WTC11 (cell line): ENCODE measurements at regions not wholly inside any gene's neighbourhood (a gene's known extent, or its start where the extent isn't known, plus 50 kb on each side); places are given as distances from the start of the nearest gene placed in this dataset.

Source experiments
- ATF1 ChIP-seq: sonication (generic); formaldehyde crosslinking; IDR thresholded peaks from 2 replicates; pipeline ENCODE4 v1.8.1; 2023; ENCODE audit warnings: mild to moderate bottlenecking, moderate library complexity, missing genetic modification reagents
- ELF4 ChIP-seq: sonication (generic); formaldehyde crosslinking; IDR thresholded peaks from 2 replicates; pipeline ENCODE4 v1.8.1; 2022; ENCODE audit warnings: low read depth, mild to moderate bottlenecking, moderate library complexity, missing genetic modification reagents
- KAT7 ChIP-seq: sonication (generic); formaldehyde crosslinking; IDR thresholded peaks from 2 replicates; pipeline ENCODE4 v1.8.1; 2023; ENCODE audit warnings: missing genetic modification reagents, mild to moderate bottlenecking, borderline replicate concordance
- TF ChIP-seq, protein P1 (sequence below): fragments of 200-600 bp; IDR thresholded peaks from 2 replicates; pipeline ENCODE4 v1.8.0; 2022; ENCODE audit warnings: antibody characterized with exemption
- TF ChIP-seq, protein P2 (sequence below): sonication (generic); formaldehyde crosslinking; IDR thresholded peaks from 2 replicates; pipeline ENCODE4 v1.8.0; 2022; ENCODE audit warnings: mild to moderate bottlenecking, missing genetic modification reagents
- TF ChIP-seq, protein P3 (sequence below): sonication (generic); formaldehyde crosslinking; conservative IDR thresholded peaks from 2 replicates; pipeline ENCODE4 v1.8.1; 2023; ENCODE audit warnings: mild to moderate bottlenecking, low read depth, missing genetic modification reagents, moderate library complexity

DNA sequence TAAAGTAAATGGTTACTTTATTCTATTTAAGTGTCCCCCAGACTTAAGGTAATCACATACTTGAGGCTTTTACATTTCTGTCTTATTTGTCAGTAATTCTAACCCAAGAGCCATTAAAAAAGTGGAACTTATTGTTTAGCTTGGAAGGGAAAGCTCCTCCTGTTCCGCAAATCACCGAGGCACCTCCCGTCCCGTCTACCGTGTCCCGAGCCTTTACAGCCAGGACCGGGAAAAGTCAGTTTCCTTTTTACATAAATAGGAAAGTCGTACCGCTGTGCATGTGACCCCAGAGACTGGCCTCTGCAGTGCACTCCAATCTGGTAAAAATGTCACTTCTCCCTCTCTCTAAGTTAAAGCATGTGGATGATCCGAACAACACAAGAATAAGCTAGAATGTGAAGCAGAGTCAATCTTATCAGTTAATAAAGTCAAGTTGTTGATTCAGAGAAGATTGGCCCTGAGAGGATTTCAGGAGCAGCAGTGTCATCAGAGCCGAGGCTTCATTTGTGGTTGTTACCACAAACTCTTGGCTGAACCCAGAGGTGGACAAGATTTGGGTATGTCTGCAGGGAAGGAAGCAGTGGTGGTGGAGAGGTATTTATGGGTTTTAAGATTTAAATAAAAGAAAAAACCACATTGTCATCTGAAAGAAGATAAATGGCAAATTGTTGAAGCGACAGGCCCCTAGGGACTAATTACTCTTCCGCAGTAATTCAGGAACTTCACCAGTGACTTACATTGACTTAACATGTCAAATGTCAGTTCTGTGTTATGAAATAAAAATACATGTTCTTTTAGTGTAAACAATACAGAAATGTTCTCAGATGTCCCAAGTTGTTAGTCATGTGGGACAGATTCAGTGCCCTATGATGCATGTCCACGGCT lies 316.6 kb upstream of the ZNF32 start:
- TF ChIP-seq, protein P1, sequence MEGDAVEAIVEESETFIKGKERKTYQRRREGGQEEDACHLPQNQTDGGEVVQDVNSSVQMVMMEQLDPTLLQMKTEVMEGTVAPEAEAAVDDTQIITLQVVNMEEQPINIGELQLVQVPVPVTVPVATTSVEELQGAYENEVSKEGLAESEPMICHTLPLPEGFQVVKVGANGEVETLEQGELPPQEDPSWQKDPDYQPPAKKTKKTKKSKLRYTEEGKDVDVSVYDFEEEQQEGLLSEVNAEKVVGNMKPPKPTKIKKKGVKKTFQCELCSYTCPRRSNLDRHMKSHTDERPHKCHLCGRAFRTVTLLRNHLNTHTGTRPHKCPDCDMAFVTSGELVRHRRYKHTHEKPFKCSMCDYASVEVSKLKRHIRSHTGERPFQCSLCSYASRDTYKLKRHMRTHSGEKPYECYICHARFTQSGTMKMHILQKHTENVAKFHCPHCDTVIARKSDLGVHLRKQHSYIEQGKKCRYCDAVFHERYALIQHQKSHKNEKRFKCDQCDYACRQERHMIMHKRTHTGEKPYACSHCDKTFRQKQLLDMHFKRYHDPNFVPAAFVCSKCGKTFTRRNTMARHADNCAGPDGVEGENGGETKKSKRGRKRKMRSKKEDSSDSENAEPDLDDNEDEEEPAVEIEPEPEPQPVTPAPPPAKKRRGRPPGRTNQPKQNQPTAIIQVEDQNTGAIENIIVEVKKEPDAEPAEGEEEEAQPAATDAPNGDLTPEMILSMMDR, result no peak
- TF ChIP-seq, protein P2, sequence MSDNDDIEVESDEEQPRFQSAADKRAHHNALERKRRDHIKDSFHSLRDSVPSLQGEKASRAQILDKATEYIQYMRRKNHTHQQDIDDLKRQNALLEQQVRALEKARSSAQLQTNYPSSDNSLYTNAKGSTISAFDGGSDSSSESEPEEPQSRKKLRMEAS, result no peak
- TF ChIP-seq ELF4 (CRISPR knock-in tag), result no peak
- TF ChIP-seq KAT7, result no peak
- no peak for TF ChIP-seq ATF1 (CRISPR knock-in tag)
- TF ChIP-seq, protein P3, sequence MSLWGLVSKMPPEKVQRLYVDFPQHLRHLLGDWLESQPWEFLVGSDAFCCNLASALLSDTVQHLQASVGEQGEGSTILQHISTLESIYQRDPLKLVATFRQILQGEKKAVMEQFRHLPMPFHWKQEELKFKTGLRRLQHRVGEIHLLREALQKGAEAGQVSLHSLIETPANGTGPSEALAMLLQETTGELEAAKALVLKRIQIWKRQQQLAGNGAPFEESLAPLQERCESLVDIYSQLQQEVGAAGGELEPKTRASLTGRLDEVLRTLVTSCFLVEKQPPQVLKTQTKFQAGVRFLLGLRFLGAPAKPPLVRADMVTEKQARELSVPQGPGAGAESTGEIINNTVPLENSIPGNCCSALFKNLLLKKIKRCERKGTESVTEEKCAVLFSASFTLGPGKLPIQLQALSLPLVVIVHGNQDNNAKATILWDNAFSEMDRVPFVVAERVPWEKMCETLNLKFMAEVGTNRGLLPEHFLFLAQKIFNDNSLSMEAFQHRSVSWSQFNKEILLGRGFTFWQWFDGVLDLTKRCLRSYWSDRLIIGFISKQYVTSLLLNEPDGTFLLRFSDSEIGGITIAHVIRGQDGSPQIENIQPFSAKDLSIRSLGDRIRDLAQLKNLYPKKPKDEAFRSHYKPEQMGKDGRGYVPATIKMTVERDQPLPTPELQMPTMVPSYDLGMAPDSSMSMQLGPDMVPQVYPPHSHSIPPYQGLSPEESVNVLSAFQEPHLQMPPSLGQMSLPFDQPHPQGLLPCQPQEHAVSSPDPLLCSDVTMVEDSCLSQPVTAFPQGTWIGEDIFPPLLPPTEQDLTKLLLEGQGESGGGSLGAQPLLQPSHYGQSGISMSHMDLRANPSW (CRISPR knock-in tag), result no peak
